GM12864 (cell line): ENCODE measurements at regions not wholly inside any gene's neighbourhood (a gene's known extent, or its start where the extent isn't known, plus 50 kb on each side); places are given as distances from the start of the nearest gene placed in this dataset.

Experiments used
- DNase-seq: peaks from one replicate; pipeline ENCODE4 v3.0.0-alpha.2; 2011; ENCODE audit warnings: low read depth
- H3K4me3 ChIP-seq: 2 replicates; pipeline ENCODE4 v1.5.1; 2011; ENCODE audit warnings: mild to moderate bottlenecking, low read depth, low read length, control low read depth
- TF ChIP-seq, protein P1 (sequence below): IDR thresholded peaks from 2 replicates; pipeline ENCODE4 v1.5.1; 2011; ENCODE audit warnings: low read depth, mild to moderate bottlenecking, moderate library complexity, low read length, control low read depth, inconsistent platforms; ENCODE audit errors: missing control alignments

DNA sequence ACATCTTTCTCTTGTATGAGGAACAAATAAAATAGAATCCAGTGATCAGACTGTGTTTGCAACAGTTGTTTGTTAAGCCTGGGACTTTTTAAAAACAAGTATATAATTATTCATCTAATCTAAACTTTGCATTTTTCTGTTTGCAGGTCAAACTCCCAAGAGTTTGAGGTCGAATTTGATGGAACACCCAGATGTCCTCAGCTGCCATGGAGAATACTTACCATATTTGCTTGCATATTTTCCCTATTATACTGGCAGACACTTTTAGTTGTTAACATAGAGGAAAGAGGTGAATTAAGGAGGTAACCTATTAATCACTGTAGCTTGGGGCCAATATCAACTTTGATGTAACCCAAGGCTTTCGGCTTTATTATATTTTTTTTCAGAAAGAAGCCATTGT, 401.5 kb upstream of the DIPK2B start:
- no peak for DNase-seq
- no peak overlapping the region for H3K4me3 ChIP-seq
- TF ChIP-seq, protein P1, sequence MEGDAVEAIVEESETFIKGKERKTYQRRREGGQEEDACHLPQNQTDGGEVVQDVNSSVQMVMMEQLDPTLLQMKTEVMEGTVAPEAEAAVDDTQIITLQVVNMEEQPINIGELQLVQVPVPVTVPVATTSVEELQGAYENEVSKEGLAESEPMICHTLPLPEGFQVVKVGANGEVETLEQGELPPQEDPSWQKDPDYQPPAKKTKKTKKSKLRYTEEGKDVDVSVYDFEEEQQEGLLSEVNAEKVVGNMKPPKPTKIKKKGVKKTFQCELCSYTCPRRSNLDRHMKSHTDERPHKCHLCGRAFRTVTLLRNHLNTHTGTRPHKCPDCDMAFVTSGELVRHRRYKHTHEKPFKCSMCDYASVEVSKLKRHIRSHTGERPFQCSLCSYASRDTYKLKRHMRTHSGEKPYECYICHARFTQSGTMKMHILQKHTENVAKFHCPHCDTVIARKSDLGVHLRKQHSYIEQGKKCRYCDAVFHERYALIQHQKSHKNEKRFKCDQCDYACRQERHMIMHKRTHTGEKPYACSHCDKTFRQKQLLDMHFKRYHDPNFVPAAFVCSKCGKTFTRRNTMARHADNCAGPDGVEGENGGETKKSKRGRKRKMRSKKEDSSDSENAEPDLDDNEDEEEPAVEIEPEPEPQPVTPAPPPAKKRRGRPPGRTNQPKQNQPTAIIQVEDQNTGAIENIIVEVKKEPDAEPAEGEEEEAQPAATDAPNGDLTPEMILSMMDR = no peak

DNA sequence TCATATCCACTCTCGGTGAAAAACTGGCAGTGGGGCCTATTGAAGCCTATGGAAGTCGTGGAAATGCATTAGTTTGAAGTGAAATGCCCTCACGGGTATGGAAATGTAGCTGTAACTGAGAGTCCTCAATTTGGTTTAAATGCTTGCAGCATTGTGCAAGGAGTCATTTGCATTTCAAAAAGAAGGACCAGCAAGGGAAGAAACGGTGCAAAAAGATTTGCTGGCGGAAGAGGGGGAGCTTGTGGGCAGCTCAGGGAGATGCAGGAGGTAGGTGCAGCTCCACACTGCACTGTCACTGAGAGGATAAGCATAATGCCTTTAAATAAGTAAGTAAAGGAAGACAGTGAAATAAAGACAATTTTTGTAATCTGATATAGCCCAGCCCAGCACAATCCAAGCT, 400.4 kb upstream of the DIPK2B start:
- TF ChIP-seq, protein P1 = no peak
- H3K4me3 ChIP-seq = no peak overlapping the region
- no peak for DNase-seq

DNA sequence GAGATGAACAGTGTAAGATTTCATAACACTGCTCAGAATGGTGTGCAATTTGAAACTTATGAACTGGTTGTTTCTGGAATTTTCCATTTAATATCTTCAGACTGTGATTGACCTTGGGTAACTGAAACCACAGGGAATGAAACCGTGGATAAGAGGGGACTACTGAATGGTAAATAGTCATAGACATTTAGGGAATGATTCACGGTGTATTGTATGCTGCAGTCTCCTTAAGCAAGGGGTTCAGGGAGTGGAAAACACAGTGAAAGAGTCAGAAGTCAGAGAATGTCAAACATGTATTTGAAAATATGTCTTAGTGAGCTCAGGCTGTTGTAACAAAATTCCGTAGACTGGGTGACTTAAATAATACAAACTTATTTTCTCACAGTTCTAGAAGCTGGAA, 398.2 kb upstream of the DIPK2B start:
- H3K4me3 ChIP-seq = no peak overlapping the region
- no peak for DNase-seq
- TF ChIP-seq, protein P1 = no peak

DNA sequence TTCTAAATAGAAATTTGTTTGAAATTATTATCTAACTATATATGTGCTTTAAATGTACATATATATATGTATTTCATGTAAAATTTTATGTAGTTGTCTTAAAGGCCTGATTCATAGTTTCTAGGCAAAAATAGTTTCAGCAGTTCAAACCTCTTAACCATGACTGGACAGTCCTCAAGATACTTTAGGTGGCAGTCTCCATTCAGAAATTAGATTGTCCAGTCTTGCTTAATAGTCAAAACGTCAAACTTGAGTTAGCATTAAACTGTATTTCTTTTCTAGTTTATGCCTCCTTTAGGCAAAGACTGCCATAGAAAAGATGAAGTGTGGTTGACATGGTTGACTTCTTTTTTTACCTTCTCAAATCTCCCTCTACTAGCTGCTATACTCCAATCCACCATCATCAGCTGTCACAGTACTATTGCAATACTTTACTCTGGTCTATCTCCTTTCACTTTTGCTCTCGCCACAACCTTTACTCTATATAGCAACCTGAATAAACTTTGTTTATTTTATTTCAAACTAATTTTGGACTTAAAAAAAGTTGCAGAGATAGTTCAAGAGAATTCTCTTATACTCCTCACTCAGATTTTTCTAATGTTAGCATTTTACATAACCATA, 395.6 kb upstream of the DIPK2B start:
- TF ChIP-seq, protein P1 = no peak
- H3K4me3 ChIP-seq = no peak overlapping the region
- DNase-seq = no peak

DNA sequence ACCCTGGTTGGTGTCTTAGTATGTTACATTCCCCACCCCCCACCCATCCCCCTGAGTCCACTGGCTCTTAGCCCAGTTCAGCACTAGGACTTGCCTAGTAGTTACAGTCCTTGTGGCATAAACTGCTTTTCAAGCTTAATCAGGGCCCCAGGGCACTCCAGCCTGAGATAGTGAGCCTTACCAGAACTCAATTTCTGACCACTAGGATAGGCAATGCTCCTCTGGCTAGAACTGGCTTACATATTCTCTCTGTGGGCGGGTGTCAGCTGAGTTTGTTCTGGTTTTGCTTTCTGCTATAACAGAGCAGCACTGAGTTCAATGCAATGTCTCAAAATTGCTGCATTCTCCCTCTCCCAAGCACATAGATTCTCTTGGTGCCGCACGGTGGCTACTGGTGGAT, 391.4 kb upstream of the DIPK2B start:
- no peak for DNase-seq
- TF ChIP-seq, protein P1 = no peak
- no peak overlapping the region for H3K4me3 ChIP-seq

DNA sequence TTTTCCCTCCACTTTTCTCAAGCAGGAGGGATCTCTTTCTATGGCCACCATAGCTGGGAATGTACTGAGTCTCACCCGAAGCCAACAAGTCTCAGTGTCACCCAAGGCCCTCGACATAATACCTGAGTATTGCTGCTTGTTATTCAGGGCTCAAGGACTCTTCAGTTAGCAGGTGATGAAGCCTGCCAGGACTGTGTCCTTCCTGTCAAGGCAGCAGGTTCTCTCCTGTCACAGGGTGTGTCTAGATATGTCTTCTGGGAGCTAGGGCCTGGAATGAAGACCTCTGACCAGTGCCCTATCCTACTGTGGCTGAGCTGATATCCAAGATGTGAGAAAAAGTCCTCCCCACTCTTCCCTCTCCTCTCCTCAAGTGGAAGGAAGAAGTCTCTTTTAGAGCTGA, 391.0 kb upstream of the DIPK2B start:
- TF ChIP-seq, protein P1 = no peak
- no peak overlapping the region for H3K4me3 ChIP-seq
- no peak for DNase-seq

DNA sequence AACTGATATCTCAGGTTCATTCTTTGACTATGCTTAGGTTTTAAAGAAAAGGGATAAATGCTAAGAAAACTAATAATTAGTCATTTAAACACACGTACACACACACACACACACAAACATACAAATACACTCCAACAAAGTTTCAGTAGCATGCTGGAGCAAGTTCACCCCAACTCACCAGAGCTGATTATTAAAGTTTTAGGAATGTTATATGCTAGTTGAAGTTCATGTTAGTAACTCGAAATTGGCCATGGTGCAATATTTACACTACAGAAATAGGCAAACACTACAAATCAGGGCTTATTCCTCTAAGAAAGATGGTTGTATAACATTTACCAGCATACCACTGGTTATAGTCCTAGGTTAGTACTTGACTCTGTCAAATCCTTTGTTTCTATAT, 384.0 kb upstream of the DIPK2B start:
- H3K4me3 ChIP-seq = no peak overlapping the region
- TF ChIP-seq, protein P1 = no peak
- DNase-seq = no peak
